Mesodermal cell (in vitro differentiated cells): ENCODE measurements at regions not wholly inside any gene's neighbourhood (a gene's known extent, or its start where the extent isn't known, plus 50 kb on each side); places are given as distances from the start of the nearest gene placed in this dataset.

ENCODE experiments used
- H3K27ac ChIP-seq: 2 replicates; pipeline ENCODE4 v1.7.0; 2013; ENCODE audit warnings: mild to moderate bottlenecking, low read depth, low read length, moderate library complexity; ENCODE audit not compliant: severe bottlenecking
- H3K36me3 ChIP-seq: 2 replicates; pipeline ENCODE4 v1.7.1; 2013; ENCODE audit warnings: mild to moderate bottlenecking, low read length, moderate library complexity; ENCODE audit not compliant: control insufficient read depth, insufficient read depth
- H3K4me1 ChIP-seq: one replicate; pipeline ENCODE4 v1.7.1; 2013; ENCODE audit warnings: mild to moderate bottlenecking, low read length; ENCODE audit not compliant: insufficient read depth, control insufficient read depth, poor library complexity, severe bottlenecking
- H3K4me3 ChIP-seq: 2 replicates; pipeline ENCODE4 v1.7.0; 2013; ENCODE audit warnings: low read length, control low read depth, mild to moderate bottlenecking; ENCODE audit not compliant: insufficient read depth, poor library complexity, severe bottlenecking; ENCODE audit errors: extremely low read depth
- H3K9me3 ChIP-seq: 2 replicates; pipeline ENCODE4 v1.7.1; 2013; ENCODE audit warnings: mild to moderate bottlenecking, low read length, moderate library complexity; ENCODE audit not compliant: control insufficient read depth
- WGBS, 2 experiments: methylation state at CpG; one replicate each; pipeline ENCODE4 v1.1.5; 2013; ENCODE audit warnings: missing lambda C conversion rate in 2 of 2; ENCODE audit not compliant: insufficient coverage in 2 of 2; 5-methylcytosine and 5-hydroxymethylcytosine counted together

- no peaks in the 10 kb centered on the region for H3K9me3 ChIP-seq
- H3K27ac ChIP-seq: no peak overlapping the region
- no peak overlapping the region for H3K4me3 ChIP-seq
- no peaks in the 10 kb centered on the region for H3K36me3 ChIP-seq
- H3K4me1 ChIP-seq: no peaks in the 10 kb centered on the region
- WGBS, 2 experiments: 83 to 86% methylated on average over 1 of the region's 2 CpGs
Measured at GRCh38 chr10:83037653-83038052, 1101.7 kb upstream of the GHITM start.

DNA sequence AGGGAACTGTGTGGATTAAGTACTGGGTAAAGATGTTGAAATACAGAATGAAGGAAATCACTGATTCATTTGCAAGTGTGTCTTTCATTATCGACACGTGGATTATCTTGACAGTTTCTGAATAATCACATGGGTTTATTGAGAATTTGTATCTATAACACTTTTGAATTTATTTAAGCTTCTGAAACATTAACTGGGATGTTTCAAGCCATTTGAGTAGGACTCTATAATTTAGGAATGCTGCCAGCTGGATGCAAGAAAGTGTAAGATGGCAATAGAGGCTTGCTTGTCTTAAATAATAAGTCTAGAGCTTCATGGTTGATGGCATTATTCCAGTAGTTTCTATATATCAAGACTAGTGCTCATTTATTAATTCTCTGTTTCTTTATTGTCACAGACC is 1100.7 kb upstream of the GHITM start:
- Histone ChIP-seq H3K4me3 (no peak overlapping the region), H3K27ac (no peak overlapping the region), H3K9me3 (no peaks in the 10 kb centered on the region), H3K36me3 (no peaks in the 10 kb centered on the region), H3K4me1 (no peaks in the 10 kb centered on the region)
- no CpG with 5 or more reads among the region's 2 CpGs for WGBS, 2 experiments

- H3K36me3 ChIP-seq: no peaks in the 10 kb centered on the region
- H3K9me3 ChIP-seq: no peaks in the 10 kb centered on the region
- H3K27ac ChIP-seq: no peak overlapping the region
- no peaks in the 10 kb centered on the region for H3K4me1 ChIP-seq
- WGBS, 2 experiments: 60 to 100% methylated on average over 1 of the region's 4 CpGs
- no peak overlapping the region for H3K4me3 ChIP-seq
Measured at GRCh38 chr10:83045731-83046130, 1093.6 kb upstream of the GHITM start.

- 100% methylated on average over 1 of the region's 3 CpGs; no CpG with 5 or more reads in 1 of the 2 experiments for WGBS, 2 experiments
Measured at GRCh38 chr10:83050815-83051214, 1088.5 kb upstream of the GHITM start.

DNA sequence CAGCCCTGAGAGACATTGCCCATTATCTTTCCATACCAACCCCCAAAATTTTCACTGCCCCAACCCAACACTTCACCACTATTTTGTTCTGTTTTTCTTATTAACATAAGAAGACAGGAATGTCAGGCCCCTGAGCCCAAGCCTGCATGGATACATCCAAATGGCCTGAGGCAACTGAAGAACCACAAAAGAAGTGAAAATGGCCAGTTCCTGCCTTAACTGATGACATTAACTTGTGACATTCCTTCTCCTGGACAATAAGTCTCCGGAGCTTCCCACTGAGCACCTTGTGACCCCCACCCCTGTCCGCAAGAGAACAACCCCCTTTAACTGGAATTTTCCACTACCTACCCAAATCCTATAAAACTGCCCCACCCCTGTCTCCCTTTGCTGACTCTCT is 1076.4 kb upstream of the GHITM start:
- Histone ChIP-seq H3K4me1 (no peaks in the 10 kb centered on the region), H3K9me3 (no peaks in the 10 kb centered on the region), H3K27ac (no peak overlapping the region), H3K36me3 (no peaks in the 10 kb centered on the region), H3K4me3 (no peak overlapping the region)
- WGBS, 2 experiments: 92 to 100% methylated on average over 1 to 2 of the region's 2 CpGs

More at GRCh38 chr10:83050815-83051214, 1088.5 kb upstream of the GHITM start:
- Histone ChIP-seq H3K4me3 (no peak overlapping the region), H3K27ac (no peak overlapping the region), H3K4me1 (no peaks in the 10 kb centered on the region), H3K9me3 (no peaks in the 10 kb centered on the region), H3K36me3 (no peaks in the 10 kb centered on the region)

DNA sequence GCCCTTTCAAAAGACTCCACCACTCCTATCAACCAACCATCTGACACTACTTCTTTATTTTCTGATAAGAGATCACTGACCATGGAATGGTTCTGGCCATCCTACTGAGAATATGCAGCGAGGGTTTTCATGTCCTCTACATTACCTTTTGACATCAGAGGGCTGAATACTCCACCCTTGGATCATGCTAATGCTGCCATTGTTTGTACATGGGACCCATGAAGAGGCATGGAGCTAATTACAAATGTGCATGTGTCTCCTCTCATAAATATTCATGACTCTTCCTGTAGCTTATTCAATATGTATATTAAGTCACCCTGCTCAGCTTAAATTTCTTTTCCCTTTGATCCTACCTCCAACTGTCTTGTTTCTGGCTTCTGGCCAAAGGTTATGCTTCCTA is 1065.8 kb upstream of the GHITM start:
- Histone ChIP-seq H3K9me3 (no peaks in the 10 kb centered on the region), H3K4me1 (no peaks in the 10 kb centered on the region), H3K36me3 (no peaks in the 10 kb centered on the region), H3K27ac (no peak overlapping the region), H3K4me3 (no peak overlapping the region)
- WGBS, 2 experiments: 89% methylated on average over 1 of the region's 1 CpG; no CpG with 5 or more reads in 1 of the 2 experiments

GRCh38 chr10:83075016-83075814 is 1064.1 kb upstream of the GHITM start:
- H3K36me3 ChIP-seq: no peaks in the 10 kb centered on the region
- no peak overlapping the region for H3K27ac ChIP-seq
- H3K9me3 ChIP-seq: no peaks in the 10 kb centered on the region
- no peaks in the 10 kb centered on the region for H3K4me1 ChIP-seq
- no peak overlapping the region for H3K4me3 ChIP-seq
- WGBS, 2 experiments: 100% methylated on average over 1 of the region's 4 CpGs; no CpG with 5 or more reads in 1 of the 2 experiments

GRCh38 chr10:83075815-83076355 is 1063.4 kb upstream of the GHITM start:
- H3K36me3 ChIP-seq: no peaks in the 10 kb centered on the region
- H3K4me1 ChIP-seq: no peaks in the 10 kb centered on the region
- H3K4me3 ChIP-seq: no peak overlapping the region
- no peaks in the 10 kb centered on the region for H3K9me3 ChIP-seq
- no peak overlapping the region for H3K27ac ChIP-seq

GRCh38 chr10:83076443-83076842 is 1062.9 kb upstream of the GHITM start:
- Histone ChIP-seq H3K27ac (no peak overlapping the region), H3K36me3 (no peaks in the 10 kb centered on the region), H3K4me1 (no peaks in the 10 kb centered on the region), H3K9me3 (no peaks in the 10 kb centered on the region), H3K4me3 (no peak overlapping the region)
- 90 to 93% methylated on average over 2 to 3 of the region's 3 CpGs for WGBS, 2 experiments

DNA sequence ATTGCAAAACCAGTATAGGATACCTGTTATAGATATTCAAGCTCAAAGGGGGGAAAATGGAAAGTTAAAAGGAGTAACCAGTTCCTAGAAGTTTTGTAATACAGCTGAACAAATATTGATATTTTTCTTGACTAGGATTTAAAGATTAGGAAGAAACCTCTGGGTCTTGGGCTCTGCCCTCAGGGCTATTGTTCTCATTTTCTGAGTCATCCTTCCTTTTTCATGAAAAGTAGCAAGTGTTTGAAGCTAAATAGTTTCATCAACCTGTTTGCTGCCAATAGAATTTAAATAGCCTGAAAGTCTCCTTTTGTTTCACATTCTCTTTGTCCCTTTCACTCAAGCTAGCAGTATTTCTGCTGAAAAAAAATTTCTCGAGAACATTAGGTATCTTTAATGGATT is 1061.1 kb upstream of the GHITM start:
- no peaks in the 10 kb centered on the region for H3K4me1 ChIP-seq
- H3K36me3 ChIP-seq: no peaks in the 10 kb centered on the region
- no peaks in the 10 kb centered on the region for H3K9me3 ChIP-seq
- no CpG with 5 or more reads among the region's 1 CpG for WGBS, 2 experiments
- no peak overlapping the region for H3K4me3 ChIP-seq
- no peak overlapping the region for H3K27ac ChIP-seq

- Histone ChIP-seq H3K4me3 (no peak overlapping the region), H3K36me3 (no peaks in the 10 kb centered on the region), H3K9me3 (no peaks in the 10 kb centered on the region), H3K27ac (no peak overlapping the region), H3K4me1 (no peaks in the 10 kb centered on the region)
- WGBS, 2 experiments: 65 to 75% methylated on average over 2 of the region's 3 CpGs
Measured at GRCh38 chr10:83078645-83079044, 1060.7 kb upstream of the GHITM start.
